DLD1 (cell line): ENCODE measurements at regions not wholly inside any gene's neighbourhood (a gene's known extent, or its start where the extent isn't known, plus 50 kb on each side); places are given as distances from the start of the nearest gene placed in this dataset.

Experiments
- in situ Hi-C: cut with HindIII; loops from 2 replicates; pipeline ENCODE4 v1.10.0; 2017; ENCODE audit warnings: low sequenced_read_pairs

GRCh38 chr2:62307469-62308389 is 111.8 kb downstream of the B3GNT2 start:
- in situ Hi-C loops = no loop called here

DNA sequence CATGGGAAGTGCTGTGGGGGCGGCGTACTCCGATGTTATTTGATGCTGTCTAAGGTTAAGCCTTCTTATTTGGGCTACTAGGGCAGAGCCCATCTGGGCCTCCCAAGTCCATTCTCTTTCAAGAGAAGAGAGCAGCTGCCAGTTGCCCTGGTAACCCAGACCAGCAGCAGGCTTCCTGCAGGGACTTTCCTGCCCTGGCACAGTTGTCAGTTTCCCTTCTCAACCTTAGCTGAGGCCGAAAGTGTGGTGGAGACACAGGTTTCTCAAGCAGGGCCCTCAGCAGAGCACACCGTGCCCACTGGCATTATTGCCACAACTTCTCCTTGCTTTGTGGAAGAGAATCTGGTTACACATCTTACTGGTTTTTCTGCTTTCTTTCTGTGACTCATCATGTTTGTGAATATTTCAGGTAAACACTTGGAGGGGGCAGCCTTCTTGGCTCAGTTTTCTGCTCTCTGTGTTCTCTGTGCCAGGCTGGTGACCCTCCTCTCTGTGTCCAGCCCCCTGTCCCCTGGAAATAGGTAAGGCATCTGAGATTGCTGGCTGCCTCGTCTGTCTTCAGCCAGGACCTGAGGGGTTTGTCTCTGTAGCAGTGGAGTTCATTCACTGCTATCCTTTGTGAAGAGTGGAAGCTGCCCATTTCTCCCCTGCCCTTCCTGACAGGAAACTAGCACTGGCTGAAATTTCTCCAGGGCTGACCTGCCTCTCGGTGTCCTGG is 111.0 kb downstream of the B3GNT2 start:
- in situ Hi-C loops = no loop called here

- in situ Hi-C loops = no loop called here
Observed at GRCh38 chr2:62305421-62306176, 109.7 kb downstream of the B3GNT2 start.

GRCh38 chr2:62304429-62305417 is 108.8 kb downstream of the B3GNT2 start:
- in situ Hi-C loops = no loop called here

DNA sequence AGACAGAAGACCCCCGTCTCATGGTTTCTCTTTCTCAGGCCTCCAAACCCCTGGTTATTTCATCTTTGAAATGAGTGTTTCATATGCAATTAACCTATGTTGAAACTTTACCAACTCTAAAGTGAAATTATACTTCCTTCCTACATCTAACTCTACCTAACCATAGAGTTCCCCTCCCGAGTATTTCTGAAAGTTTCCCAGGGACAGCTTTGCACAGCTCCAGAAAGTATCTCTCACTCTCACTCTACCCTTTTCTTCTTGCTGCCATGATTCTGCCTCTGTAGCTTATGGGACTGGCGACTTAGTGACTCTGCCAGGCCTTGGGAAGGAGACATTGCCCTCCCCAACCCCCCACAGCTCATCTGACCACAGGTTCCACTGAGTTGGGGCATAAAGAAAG is 107.9 kb downstream of the B3GNT2 start:
- in situ Hi-C loops = no loop called here

GRCh38 chr2:62302631-62303435 is 106.9 kb downstream of the B3GNT2 start:
- in situ Hi-C loops = no loop called here

DNA sequence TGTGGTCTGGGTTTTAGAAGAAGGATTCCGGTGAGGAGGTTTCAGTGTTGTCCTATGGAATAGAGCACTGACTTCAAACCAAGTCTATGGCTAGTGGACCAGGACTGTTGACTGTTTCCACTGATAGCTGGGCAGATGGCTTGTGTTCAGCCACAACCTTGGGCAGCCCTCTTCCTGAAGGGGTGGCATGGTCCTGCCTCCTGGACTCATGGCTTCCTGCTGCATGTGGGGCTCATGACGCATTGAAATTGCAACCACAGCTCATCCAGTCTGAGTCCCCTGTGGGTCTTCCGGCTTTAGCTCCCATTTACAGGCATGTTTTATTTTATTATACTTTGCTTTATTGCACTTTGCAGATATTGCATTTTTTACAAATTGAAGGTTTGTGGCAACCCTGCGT is 105.0 kb downstream of the B3GNT2 start:
- in situ Hi-C loops = no loop called here

DNA sequence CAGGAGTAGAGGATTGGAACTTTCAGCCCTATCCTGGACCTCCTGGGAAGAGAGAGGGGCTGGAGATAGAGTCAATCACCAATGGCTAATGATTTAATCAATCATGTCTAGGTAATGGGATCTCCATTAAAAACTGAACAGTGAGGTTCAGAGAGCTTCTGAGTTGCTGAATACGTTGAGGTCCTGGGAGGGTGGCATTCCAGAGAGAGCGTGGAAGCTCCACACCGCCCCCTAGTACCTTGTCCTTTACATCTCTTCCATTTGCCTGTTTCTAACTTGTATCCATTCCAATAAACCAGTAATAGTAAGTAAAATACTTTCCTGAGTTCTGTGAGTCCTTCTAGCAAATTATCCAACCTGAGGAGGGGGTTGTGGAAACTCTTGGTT is 101.7 kb downstream of the B3GNT2 start:
- in situ Hi-C loops = no loop called here

DNA sequence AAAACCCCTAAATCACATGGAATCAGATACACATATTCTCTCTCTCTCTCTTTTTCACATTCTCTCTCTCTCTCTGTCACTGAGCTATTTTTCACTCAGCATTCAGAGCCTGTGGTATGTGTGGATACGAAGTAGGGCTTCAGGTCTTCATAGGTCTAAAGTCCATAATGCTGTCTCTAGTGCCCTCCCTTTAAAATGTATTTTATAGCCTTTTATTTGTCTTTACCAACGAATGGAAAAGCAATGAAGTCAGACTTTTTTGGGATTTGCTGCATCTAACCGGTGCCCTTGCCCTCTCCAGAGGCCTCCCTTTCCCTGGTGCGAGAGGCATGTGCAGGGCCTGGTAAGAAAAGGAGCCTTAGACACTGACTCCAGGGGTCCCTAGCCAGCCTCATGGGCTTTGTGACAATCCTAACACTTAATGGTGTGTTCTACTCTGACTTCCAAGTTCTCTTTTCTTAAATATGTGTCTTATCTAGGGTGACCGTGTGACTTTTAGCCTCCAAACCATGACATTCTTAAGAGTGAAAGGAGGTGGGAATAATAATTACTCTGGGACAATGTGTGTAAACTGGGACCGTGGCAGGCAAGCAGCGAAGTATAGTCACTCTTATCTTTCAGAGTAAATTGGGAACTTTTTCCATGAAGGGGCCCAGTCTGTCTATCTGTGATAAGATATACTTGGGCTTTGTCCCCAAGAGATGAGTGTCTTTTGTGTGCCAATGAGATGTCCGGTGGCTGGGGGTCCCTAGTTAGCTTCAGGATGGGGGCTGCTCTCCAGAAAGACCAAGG is 101.1 kb downstream of the B3GNT2 start:
- in situ Hi-C loops = no loop called here

- in situ Hi-C loops = no loop called here
Observed at GRCh38 chr2:62296034-62296831, 100.3 kb downstream of the B3GNT2 start.

GRCh38 chr2:62293490-62294271 is 97.8 kb downstream of the B3GNT2 start:
- in situ Hi-C loops = no loop called here

GRCh38 chr2:62293151-62293489 is 97.2 kb downstream of the B3GNT2 start:
- in situ Hi-C loops = no loop called here

DNA sequence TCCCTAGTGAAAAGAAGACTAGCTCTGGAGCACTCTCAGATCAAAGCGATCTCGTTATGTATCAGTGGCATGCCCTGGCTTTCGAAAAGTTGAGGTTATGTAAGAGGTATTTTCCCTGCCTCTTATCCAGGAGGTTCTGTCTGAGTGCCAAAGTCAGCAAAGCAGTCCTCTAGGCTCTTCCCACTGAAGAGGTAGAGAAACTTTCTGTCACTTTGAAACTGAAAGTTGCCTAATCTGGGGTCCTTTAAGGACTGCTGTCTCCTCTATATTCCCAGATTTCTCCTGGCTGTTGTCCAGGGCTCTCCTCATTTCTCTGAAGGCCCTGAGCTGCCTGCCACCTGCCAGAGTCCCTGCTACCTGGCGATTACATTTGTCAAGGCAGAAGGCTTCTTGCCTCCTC is 96.3 kb downstream of the B3GNT2 start:
- in situ Hi-C loops = no loop called here

DNA sequence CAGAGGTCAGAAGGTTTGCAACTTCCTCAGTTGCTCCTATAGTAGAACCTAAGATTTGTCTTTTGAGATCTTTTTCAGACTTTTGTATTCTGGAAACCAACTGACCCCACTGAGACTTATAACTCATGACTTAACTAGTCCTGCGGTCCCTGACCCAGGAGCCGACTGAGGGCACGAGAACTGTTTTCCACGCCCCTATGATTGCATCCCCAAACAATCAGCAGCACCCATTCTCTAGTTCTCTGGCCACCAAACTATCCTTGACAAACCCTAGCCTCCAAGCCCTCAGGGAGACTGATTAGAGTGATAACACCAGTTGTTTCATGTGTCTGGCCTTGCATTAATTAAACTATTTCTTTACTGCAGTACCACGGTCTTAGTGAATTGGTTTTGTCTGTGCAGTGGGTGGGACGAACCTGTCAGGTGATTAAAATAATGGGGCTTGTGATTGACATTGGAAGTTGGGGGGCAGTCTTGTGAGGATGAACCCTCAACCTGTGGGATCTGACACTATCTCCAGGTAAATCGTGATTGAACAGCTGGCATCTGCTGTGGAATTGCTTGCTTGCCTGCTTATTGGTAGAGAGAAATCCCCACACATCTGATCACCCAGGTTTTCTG is 95.7 kb downstream of the B3GNT2 start:
- in situ Hi-C loops = no loop called here

GRCh38 chr2:62291052-62291451 is 95.1 kb downstream of the B3GNT2 start:
- in situ Hi-C loops = no loop called here
